ENCODE measurements at regions not wholly inside any gene's neighbourhood (a gene's known extent, or its start where the extent isn't known, plus 50 kb on each side); places are given as distances from the start of the nearest gene placed in this dataset.

DNA sequence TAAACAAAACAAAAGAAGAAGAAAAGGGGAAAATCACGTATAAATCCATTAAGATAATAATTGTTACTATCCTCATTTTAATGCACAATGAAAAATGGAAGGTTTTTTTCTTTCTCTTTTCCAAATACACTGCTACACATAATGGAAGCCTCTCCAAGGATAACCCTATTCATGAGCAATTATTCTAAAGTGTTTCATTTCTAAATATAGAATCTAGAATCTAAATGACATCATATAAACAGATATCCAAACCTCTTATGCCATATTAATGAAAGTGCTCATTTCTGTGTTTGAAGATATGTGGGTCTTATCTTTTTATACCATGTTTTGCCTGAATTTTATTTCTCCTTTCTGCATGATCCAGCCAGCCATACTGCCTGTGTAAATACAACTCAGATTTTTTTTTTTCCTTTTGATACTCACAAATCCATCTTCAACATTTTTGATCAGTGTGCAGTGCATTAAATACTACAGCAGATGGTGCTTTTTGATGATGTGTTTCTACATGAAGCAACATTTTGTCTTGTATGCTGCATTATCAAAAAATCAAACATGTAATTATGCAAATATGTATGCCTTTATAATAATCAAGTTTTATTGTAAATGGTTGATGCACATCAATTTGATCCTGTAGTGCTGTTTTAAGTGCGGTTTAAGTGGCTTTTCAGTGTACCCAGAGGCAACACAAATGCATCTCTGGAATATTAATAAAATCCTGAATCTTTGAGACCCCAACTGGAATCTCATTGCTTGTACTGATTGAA lies 625.6 kb upstream of the PTBP2 start:
- H3K9me3 ChIP-seq: no peaks in the 10 kb centered on the region
- no peaks in the 10 kb centered on the region for H3K36me3 ChIP-seq (replicated peaks in 1 of 2; ENCODE audit: insufficient read depth in 1 of 2, low read depth in 2 of 2)
- intact Hi-C loops (cut with DNase I): no loop called here
- H3K27me3 ChIP-seq: no peaks in the 10 kb centered on the region
- no peak overlapping the region for H3K27ac ChIP-seq
- H3K4me3 ChIP-seq: no peak overlapping the region
- TF ChIP-seq POLR2A (IDR thresholded peaks at IDR 0.05) (no peak), CTCF (IDR thresholded peaks at IDR 0.05) (no peak)
- 53 to 56% methylated on average over 2 of the region's 2 CpGs for WGBS, 2 donors
- ATAC-seq: no peak
- no peaks in the 10 kb centered on the region for H3K4me1 ChIP-seq
- DNase-seq: no peak

DNA sequence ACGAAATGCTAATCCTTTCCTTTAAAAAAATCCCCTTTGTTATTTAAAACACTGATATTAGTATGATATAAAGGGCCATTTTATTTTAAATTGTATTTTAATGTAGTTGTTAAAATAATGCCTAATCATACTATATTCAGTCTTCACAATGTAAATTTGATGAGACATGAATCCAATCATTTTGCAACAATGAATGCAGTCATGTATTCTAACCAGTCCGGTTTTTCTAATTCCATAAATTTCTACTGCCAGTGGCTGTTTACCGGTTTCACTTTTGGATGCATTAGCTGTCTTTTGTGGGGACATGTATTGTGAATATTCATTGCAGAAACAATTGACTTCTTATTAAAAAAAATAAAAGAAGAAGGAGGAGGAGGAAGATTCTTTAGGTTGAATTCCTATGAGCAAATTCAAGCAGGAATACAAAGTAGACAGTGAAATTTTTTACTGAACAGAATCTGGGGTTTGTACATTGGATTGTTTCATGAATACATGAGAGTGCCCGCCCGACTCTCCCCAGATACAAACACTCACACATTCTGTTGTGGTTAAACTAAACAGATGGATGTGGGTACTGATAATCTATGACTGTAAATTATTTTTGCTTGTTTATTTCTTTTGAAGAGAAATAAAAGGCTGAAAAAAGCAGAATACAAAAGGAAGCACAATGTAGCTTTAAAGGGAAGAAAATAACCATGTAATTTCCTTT lies 624.8 kb upstream of the PTBP2 start:
- Histone ChIP-seq H3K27ac (no peak overlapping the region), H3K4me1 (no peaks in the 10 kb centered on the region), H3K4me3 (no peak overlapping the region), H3K9me3 (no peaks in the 10 kb centered on the region), H3K27me3 (no peaks in the 10 kb centered on the region), H3K36me3 (replicated peaks in 1 of 2; ENCODE audit: insufficient read depth in 1 of 2, low read depth in 2 of 2) (no peaks in the 10 kb centered on the region)
- intact Hi-C loops (cut with DNase I): no loop called here
- ATAC-seq (no peak), DNase-seq (no peak)
- WGBS, 2 donors: 58% methylated on average over 5 of the region's 5 CpGs
- TF ChIP-seq POLR2A (IDR thresholded peaks at IDR 0.05) (no peak), CTCF (IDR thresholded peaks at IDR 0.05) (no peak)

DNA sequence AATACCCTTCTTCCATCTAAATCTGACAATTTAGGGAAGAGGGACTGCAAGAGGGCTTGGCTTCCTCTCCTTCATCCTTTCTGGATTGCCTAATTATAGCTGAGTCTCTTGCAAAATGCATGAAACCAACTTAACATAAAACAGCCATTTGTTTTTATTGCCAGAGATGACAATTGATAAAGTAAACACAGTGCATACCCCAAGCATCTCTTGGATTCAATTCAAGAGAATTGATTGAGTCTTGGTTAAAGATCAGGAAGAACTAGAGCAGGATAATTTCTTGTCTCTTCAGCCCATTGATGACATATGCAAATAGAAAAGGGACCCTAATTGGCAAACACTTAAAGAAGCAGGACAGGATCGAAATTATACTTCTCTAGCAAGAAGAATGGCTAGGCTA lies 617.1 kb upstream of the PTBP2 start:
- Histone ChIP-seq H3K4me1 (no peaks in the 10 kb centered on the region), H3K27me3 (no peaks in the 10 kb centered on the region), H3K4me3 (no peak overlapping the region), H3K36me3 (replicated peaks in 1 of 2; ENCODE audit: insufficient read depth in 1 of 2, low read depth in 2 of 2) (no peaks in the 10 kb centered on the region), H3K27ac (no peak overlapping the region), H3K9me3 (no peaks in the 10 kb centered on the region)
- TF ChIP-seq POLR2A (IDR thresholded peaks at IDR 0.05): no peak
- no peak for TF ChIP-seq CTCF (IDR thresholded peaks at IDR 0.05)
- DNase-seq (no peak), ATAC-seq (no peak)
- WGBS, 2 donors: 22 to 48% methylated on average over 1 of the region's 1 CpG
- intact Hi-C loops (cut with DNase I): no loop called here

DNA sequence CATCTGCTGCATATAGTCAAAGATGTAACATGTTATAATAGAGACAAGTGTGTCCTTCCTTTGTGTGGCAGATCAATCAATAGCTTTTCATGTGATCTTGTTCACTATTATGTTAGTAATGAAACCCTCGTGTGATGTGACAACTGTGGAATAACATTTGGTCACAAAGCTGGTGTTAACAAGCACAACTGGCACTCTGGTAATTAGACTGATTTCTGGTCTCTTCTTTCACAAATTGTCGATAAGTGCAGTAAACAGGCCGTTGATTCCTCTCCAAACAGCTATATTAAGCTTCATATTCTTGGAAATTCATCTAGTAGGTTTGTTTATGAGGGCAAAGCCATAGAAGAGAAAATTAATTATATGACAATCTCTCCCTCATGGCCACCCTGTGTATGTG lies 616.7 kb upstream of the PTBP2 start:
- no peak for DNase-seq
- 39 to 45% methylated on average over 3 of the region's 3 CpGs for WGBS, 2 donors
- H3K36me3 ChIP-seq (replicated peaks in 1 of 2; ENCODE audit: insufficient read depth in 1 of 2, low read depth in 2 of 2): no peaks in the 10 kb centered on the region
- H3K27me3 ChIP-seq: no peaks in the 10 kb centered on the region
- ATAC-seq: no peak
- no peaks in the 10 kb centered on the region for H3K4me1 ChIP-seq
- no peak overlapping the region for H3K27ac ChIP-seq
- TF ChIP-seq POLR2A (IDR thresholded peaks at IDR 0.05): no peak
- TF ChIP-seq CTCF (IDR thresholded peaks at IDR 0.05): no peak
- H3K9me3 ChIP-seq: no peaks in the 10 kb centered on the region
- H3K4me3 ChIP-seq: no peak overlapping the region
- intact Hi-C loops (cut with DNase I): no loop called here
